ENCODE measurements at regions not wholly inside any gene's neighbourhood (a gene's known extent, or its start where the extent isn't known, plus 50 kb on each side); places are given as distances from the start of the nearest gene placed in this dataset.

DNA sequence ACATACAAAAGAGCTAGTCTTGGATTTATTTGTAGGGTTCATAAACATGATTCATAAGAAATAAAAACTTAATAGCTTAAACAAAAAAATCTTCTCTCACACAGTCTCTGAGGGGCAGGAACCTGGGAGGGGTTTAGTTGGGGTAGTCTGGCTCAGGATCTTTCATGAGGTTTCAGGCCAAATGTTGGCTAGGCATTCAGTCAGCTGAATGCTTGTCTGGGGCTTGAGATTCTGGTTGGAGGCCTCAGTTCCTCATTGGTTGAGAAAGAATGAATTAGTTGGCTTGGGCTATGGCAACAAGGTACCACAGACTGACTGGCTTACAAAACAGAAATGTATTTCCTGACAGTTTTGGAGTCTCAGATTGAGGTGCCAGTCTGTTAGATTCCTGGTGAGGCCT, 74.3 kb downstream of the ANKRD7 start:
- Histone ChIP-seq H3K4me3 (ENCODE audit: insufficient read depth, low read depth, low read length) (no peak overlapping the region), H3K36me3 (replicated peaks; ENCODE audit: control insufficient read depth, insufficient read depth, low read length) (no peaks in the 10 kb centered on the region), H3K27me3 (ENCODE audit: control insufficient read depth, insufficient read depth, low read length) (no peaks in the 10 kb centered on the region)
- no peak for DNase-seq

- H3K27me3 ChIP-seq (ENCODE audit: control insufficient read depth, insufficient read depth, low read length), result no peaks in the 10 kb centered on the region
- H3K36me3 ChIP-seq (replicated peaks; ENCODE audit: control insufficient read depth, insufficient read depth, low read length), result no peaks in the 10 kb centered on the region
- DNase-seq, result no peak
- H3K4me3 ChIP-seq (ENCODE audit: insufficient read depth, low read depth, low read length), result no peak overlapping the region
These were observed 75.7 kb downstream of the ANKRD7 start for GRCh38 chr7:118300177-118300576.

DNA sequence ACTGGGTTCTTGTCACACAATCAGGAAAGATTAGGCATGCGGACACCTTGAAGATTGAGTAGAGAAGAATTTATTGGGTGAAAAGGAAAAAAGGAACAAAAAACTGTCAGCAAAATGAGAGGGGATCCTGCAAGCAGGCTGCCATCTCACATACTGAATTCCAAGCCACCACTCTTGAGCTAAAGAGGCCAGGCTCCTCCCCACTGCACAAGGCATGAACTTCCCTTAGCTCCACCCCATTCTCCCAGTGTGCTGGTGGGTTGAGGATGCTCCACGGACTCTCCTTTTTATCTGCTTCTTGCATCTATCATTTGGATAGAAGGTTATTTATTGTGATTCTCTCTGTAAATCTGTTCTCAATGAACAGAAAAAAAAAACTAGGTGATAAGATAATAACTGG, 79.6 kb downstream of the ANKRD7 start:
- Histone ChIP-seq H3K27me3 (ENCODE audit: control insufficient read depth, insufficient read depth, low read length) (no peaks in the 10 kb centered on the region), H3K36me3 (replicated peaks; ENCODE audit: control insufficient read depth, insufficient read depth, low read length) (no peaks in the 10 kb centered on the region), H3K4me3 (ENCODE audit: insufficient read depth, low read depth, low read length) (no peak overlapping the region)
- no peak for DNase-seq

- H3K36me3 ChIP-seq (replicated peaks; ENCODE audit: control insufficient read depth, insufficient read depth, low read length), result no peaks in the 10 kb centered on the region
- no peaks in the 10 kb centered on the region for H3K27me3 ChIP-seq (ENCODE audit: control insufficient read depth, insufficient read depth, low read length)
- no peak overlapping the region for H3K4me3 ChIP-seq (ENCODE audit: insufficient read depth, low read depth, low read length)
- no peak for DNase-seq
These were observed 81.2 kb downstream of the ANKRD7 start for GRCh38 chr7:118305671-118306070.

GRCh38 chr7:118306771-118307170, 82.3 kb downstream of the ANKRD7 start:
- H3K36me3 ChIP-seq (replicated peaks; ENCODE audit: control insufficient read depth, insufficient read depth, low read length), result no peaks in the 10 kb centered on the region

GRCh38 chr7:118311121-118311836, 86.8 kb downstream of the ANKRD7 start:
- Histone ChIP-seq H3K4me3 (ENCODE audit: insufficient read depth, low read depth, low read length) (no peak overlapping the region), H3K36me3 (replicated peaks; ENCODE audit: control insufficient read depth, insufficient read depth, low read length) (no peaks in the 10 kb centered on the region), H3K27me3 (ENCODE audit: control insufficient read depth, insufficient read depth, low read length) (no peaks in the 10 kb centered on the region)
- DNase-seq, result no peak

More at GRCh38 chr7:118306771-118307170, 82.3 kb downstream of the ANKRD7 start:
- Histone ChIP-seq H3K27me3 (ENCODE audit: control insufficient read depth, insufficient read depth, low read length) (no peaks in the 10 kb centered on the region), H3K4me3 (ENCODE audit: insufficient read depth, low read depth, low read length) (no peak overlapping the region)
- no peak for DNase-seq

- H3K27me3 ChIP-seq (ENCODE audit: control insufficient read depth, insufficient read depth, low read length), result no peaks in the 10 kb centered on the region
- no peak overlapping the region for H3K4me3 ChIP-seq (ENCODE audit: insufficient read depth, low read depth, low read length)
- H3K36me3 ChIP-seq (replicated peaks; ENCODE audit: control insufficient read depth, insufficient read depth, low read length), result no peaks in the 10 kb centered on the region
- DNase-seq, result no peak
These were observed 87.5 kb downstream of the ANKRD7 start for GRCh38 chr7:118312051-118312450.

DNA sequence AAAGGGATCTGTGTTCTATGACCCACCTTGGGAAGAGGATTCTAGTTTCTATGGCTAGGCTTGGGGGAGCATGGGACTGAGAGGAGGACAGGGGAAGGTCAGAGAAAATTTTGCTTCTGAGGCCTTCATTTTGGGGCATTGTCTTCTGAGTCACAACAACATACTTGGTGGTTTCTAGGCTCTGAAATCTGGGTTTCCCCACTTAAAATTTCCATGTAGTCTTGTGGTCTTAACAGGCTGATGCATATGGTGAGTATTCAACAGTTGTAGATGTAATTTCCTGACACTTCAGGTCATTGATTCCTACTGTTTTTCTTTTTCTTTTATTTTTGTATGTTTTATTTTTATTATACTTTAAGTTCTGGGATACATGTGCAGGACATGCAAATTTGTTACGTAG, 88.5 kb downstream of the ANKRD7 start:
- no peaks in the 10 kb centered on the region for H3K36me3 ChIP-seq (replicated peaks; ENCODE audit: control insufficient read depth, insufficient read depth, low read length)
- no peak overlapping the region for H3K4me3 ChIP-seq (ENCODE audit: insufficient read depth, low read depth, low read length)
- DNase-seq, result no peak
- no peaks in the 10 kb centered on the region for H3K27me3 ChIP-seq (ENCODE audit: control insufficient read depth, insufficient read depth, low read length)

DNA sequence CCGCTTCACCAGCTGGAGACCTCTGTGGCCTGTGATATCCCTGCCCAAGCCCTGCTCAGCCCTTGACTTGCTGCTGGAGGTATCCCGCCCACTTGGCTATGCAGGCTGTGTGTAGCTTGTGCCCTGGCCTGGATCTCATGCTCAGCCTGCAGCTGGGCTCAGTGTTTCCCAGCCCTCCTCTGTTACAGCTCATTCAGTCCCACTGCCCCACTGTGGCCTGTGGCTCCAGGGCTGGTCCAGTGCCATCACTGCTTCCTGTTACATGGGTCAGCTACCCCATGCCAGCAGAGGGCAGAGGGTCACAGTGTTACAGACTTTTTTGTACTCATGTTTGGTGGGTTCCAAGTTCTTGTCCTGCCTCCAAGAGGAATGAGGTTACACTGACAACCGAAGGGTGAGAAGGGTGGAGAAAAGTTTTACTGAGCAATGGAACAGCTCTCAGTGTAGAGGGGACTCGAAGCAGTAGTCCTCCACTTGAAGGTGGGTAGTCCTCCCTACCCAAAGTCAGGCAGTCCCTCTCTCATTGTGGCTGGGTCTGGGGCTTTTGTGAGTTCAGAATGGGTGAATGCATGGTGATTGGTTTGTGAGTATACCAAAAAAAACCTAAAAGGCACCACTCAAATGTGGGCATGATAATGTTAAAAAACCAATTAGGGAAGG, 100.4 kb downstream of the ANKRD7 start:
- Histone ChIP-seq H3K27me3 (ENCODE audit: control insufficient read depth, insufficient read depth, low read length) (no peaks in the 10 kb centered on the region), H3K36me3 (replicated peaks; ENCODE audit: control insufficient read depth, insufficient read depth, low read length) (no peaks in the 10 kb centered on the region), H3K4me3 (ENCODE audit: insufficient read depth, low read depth, low read length) (no peak overlapping the region)
- no peak for DNase-seq

GRCh38 chr7:118325450-118325808, 100.9 kb downstream of the ANKRD7 start:
- no peak overlapping the region for H3K4me3 ChIP-seq (ENCODE audit: insufficient read depth, low read depth, low read length)
- no peaks in the 10 kb centered on the region for H3K27me3 ChIP-seq (ENCODE audit: control insufficient read depth, insufficient read depth, low read length)
- H3K36me3 ChIP-seq (replicated peaks; ENCODE audit: control insufficient read depth, insufficient read depth, low read length), result no peaks in the 10 kb centered on the region
- no peak for DNase-seq

DNA sequence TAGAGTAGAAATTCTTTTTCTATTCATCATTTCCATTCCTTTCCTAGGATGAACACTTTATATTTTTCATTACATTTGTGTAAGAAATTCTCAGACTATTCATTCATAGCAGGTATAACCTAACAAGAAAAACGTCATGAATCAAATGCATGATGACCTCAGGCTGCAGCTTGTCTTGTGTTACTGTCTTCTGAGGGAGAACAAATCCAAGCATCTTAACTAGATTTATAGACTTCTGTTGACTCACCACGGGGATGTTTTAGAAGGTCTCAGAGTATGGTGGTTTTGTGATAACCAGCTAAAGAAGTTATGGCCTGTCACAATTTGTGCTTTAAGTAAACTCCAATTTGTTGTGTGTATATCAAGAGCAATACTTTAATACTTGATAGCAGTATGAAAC, 102.7 kb downstream of the ANKRD7 start:
- DNase-seq, result no peak
- H3K36me3 ChIP-seq (replicated peaks; ENCODE audit: control insufficient read depth, insufficient read depth, low read length), result no peaks in the 10 kb centered on the region
- no peaks in the 10 kb centered on the region for H3K27me3 ChIP-seq (ENCODE audit: control insufficient read depth, insufficient read depth, low read length)
- H3K4me3 ChIP-seq (ENCODE audit: insufficient read depth, low read depth, low read length), result no peak overlapping the region

DNA sequence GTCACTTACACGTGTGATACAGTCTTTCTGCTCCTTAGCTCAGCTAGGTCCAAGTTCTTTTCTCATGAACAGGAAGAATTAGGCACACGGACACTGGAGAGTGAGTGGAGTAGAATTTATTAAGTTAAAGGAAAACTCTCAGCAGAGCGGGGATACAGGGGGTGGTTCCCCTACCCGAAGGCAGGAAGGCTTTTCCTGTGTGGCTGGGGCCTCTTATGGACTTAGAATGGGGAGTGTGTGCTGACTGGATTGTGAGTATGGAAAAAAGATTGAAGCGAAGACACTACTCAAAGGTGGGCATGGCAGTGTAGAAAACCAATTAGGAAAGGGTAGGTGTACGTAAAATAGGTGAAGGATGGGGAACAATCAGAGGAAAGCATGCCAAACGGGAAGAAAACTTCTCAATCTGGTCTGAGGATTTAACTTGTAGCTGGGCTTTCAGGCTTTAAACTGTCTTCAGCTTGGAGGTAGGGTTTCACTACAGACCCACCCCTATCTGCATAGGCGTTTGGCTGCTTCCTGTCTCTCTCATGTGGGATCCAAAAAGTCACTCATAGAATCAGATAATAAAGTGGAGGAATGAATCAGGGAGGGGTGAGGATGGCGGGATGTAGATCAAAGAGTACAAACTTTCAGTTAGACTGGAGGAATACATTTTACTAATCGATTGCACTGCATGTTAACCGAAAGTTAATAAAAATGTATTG, 104.2 kb downstream of the ANKRD7 start:
- H3K4me3 ChIP-seq (ENCODE audit: insufficient read depth, low read depth, low read length), result no peak overlapping the region
- no peaks in the 10 kb centered on the region for H3K27me3 ChIP-seq (ENCODE audit: control insufficient read depth, insufficient read depth, low read length)
- no peaks in the 10 kb centered on the region for H3K36me3 ChIP-seq (replicated peaks; ENCODE audit: control insufficient read depth, insufficient read depth, low read length)
- DNase-seq, result no peak

DNA sequence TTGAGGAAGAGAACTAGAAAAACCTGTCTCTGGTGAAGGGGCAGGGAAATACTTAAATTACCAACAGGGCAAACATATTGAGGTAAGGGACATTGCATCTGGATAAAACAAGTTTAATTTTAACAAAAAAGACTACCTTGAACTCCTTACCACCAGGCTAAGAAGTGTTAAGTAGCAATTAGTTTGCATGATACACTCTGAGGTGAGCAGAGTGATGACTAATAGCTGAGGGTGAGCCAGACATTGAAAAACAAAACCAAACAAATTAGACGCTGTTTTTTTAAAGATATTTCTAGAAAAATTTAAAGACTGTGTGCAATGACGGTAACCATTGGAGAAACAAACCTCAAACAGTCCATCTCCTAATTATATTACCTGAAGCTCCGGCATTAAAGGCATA, 105.9 kb downstream of the ANKRD7 start:
- H3K36me3 ChIP-seq (replicated peaks; ENCODE audit: control insufficient read depth, insufficient read depth, low read length), result no peaks in the 10 kb centered on the region

DNA sequence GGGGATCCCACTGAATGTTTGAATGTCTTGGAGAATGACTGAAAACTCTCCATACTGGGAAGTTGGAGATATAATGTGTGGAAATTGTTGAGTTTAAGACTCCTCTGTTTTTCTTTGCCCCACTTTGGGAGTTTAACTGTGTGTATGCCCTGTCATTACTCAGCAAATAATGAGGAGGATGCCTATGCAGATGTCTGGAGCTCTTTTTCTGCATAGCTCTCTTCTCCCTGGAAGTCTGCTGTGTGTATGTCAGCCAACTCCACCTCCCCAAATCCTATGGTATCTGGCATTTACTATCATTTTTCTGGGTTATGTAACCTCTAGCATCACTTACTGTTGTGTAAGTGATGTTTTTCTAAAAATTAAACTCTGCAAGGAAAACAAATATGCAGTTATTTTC, 122.2 kb downstream of the ANKRD7 start:
- no peak for DNase-seq
- H3K4me3 ChIP-seq (ENCODE audit: insufficient read depth, low read depth, low read length), result no peak overlapping the region
- no peaks in the 10 kb centered on the region for H3K27me3 ChIP-seq (ENCODE audit: control insufficient read depth, insufficient read depth, low read length)
- no peaks in the 10 kb centered on the region for H3K36me3 ChIP-seq (replicated peaks; ENCODE audit: control insufficient read depth, insufficient read depth, low read length)

More for the DNA sequence above, 105.9 kb downstream of the ANKRD7 start:
- H3K4me3 ChIP-seq (ENCODE audit: insufficient read depth, low read depth, low read length), result no peak overlapping the region
- H3K27me3 ChIP-seq (ENCODE audit: control insufficient read depth, insufficient read depth, low read length), result no peaks in the 10 kb centered on the region
- no peak for DNase-seq

GRCh38 chr7:118349604-118350003, 125.1 kb downstream of the ANKRD7 start:
- no peak for DNase-seq
- H3K36me3 ChIP-seq (replicated peaks; ENCODE audit: control insufficient read depth, insufficient read depth, low read length), result no peaks in the 10 kb centered on the region
- no peaks in the 10 kb centered on the region for H3K27me3 ChIP-seq (ENCODE audit: control insufficient read depth, insufficient read depth, low read length)
- no peak overlapping the region for H3K4me3 ChIP-seq (ENCODE audit: insufficient read depth, low read depth, low read length)
